GM23338 (cell line): ENCODE measurements at regions not wholly inside any gene's neighbourhood (a gene's known extent, or its start where the extent isn't known, plus 50 kb on each side); places are given as distances from the start of the nearest gene placed in this dataset.

Experiments used
- ATAC-seq: fragments of 200-7000 bp; cut with Tn5 transposase; 3 replicates; pipeline ENCODE4 v1.9.1; 2020
- DNase-seq: peaks from one replicate; pipeline ENCODE4 v3.0.0-alpha.2; 2015; ENCODE audit warnings: low spot score
- H2AFZ ChIP-seq: fragments of 200-600 bp; sonication (generic); 2 replicates; pipeline ENCODE4 v1.8.0; 2016; ENCODE audit warnings: antibody characterized with exemption, mild to moderate bottlenecking, moderate library complexity
- H3F3A ChIP-seq: fragments of 200-600 bp; sonication (generic); replicated peaks from 2 replicates; pipeline ENCODE4 v1.8.0; 2017; ENCODE audit warnings: antibody characterized with exemption, mixed run types, low read depth
- H3K27ac ChIP-seq: fragments of 200-600 bp; sonication (generic); 2 replicates; pipeline ENCODE4 v1.6.1; 2016; ENCODE audit warnings: low read depth
- H3K27me3 ChIP-seq: fragments of 200-600 bp; sonication (generic); 2 replicates; pipeline ENCODE4 v1.8.0; 2016; ENCODE audit warnings: mild to moderate bottlenecking, mixed run types, moderate library complexity; ENCODE audit not compliant: insufficient read depth
- H3K36me3 ChIP-seq: fragments of 200-600 bp; sonication (generic); 2 replicates; pipeline ENCODE4 v1.8.0; 2016; ENCODE audit warnings: mild to moderate bottlenecking; ENCODE audit not compliant: insufficient read depth
- H3K4me1 ChIP-seq: fragments of 200-600 bp; sonication (generic); 2 replicates; pipeline ENCODE4 v1.8.0; 2016; ENCODE audit warnings: mild to moderate bottlenecking, moderate library complexity; ENCODE audit not compliant: insufficient read depth
- H3K4me2 ChIP-seq: fragments of 200-600 bp; sonication (generic); 2 replicates; pipeline ENCODE4 v1.7.1; 2017; ENCODE audit warnings: mixed run types
- H3K4me3 ChIP-seq: fragments of 200-600 bp; sonication (generic); 2 replicates; pipeline ENCODE4 v1.6.1; 2016; ENCODE audit warnings: mixed run types
- H3K79me2 ChIP-seq: fragments of 200-600 bp; sonication (generic); replicated peaks from 2 replicates; pipeline ENCODE4 v1.8.0; 2017; ENCODE audit warnings: mild to moderate bottlenecking; ENCODE audit not compliant: insufficient read depth
- H3K9me2 ChIP-seq: fragments of 200-600 bp; sonication (generic); 2 replicates; pipeline ENCODE4 v1.8.0; 2017; ENCODE audit not compliant: insufficient read depth
- H4K20me1 ChIP-seq: fragments of 200-600 bp; sonication (generic); replicated peaks from 2 replicates; pipeline ENCODE4 v1.8.0; 2017; ENCODE audit warnings: mild to moderate bottlenecking; ENCODE audit not compliant: insufficient read depth
- H3K27ac Mint-ChIP-seq: 2 replicates; pipeline ENCODE4 v1.8.0; 2020; ENCODE audit warnings: inconsistent platforms, mild to moderate bottlenecking, moderate library complexity, mixed read lengths
- H3K27me3 Mint-ChIP-seq: 3 replicates; pipeline ENCODE4 v1.8.0; 2022; ENCODE audit warnings: low read depth, mild to moderate bottlenecking, moderate library complexity, mixed read lengths, inconsistent platforms; ENCODE audit not compliant: insufficient read depth, poor library complexity
- H3K36me3 Mint-ChIP-seq: 3 replicates; pipeline ENCODE4 v1.8.0; 2021; ENCODE audit warnings: low read depth, mild to moderate bottlenecking, inconsistent platforms, moderate library complexity, mixed read lengths
- H3K4me1 Mint-ChIP-seq: 3 replicates; pipeline ENCODE4 v1.8.0; 2020; ENCODE audit warnings: mild to moderate bottlenecking, inconsistent platforms, mixed read lengths
- H3K4me3 Mint-ChIP-seq: 3 replicates; pipeline ENCODE4 v1.8.0; 2021; ENCODE audit warnings: moderate library complexity, mild to moderate bottlenecking, inconsistent platforms, mixed read lengths
- H3K9me3 Mint-ChIP-seq: 3 replicates; pipeline ENCODE4 v1.8.0; 2020; ENCODE audit warnings: moderate library complexity, mild to moderate bottlenecking, inconsistent platforms, mixed read lengths
- CREB1 ChIP-seq: fragments of 250-450 bp; sonication (Bioruptor Pico); IDR thresholded peaks from 2 replicates; pipeline ENCODE4 v1.5.0; 2020; ENCODE audit warnings: low read depth, mild to moderate bottlenecking, moderate library complexity
- EZH2 ChIP-seq: fragments of 200-600 bp; sonication (generic); IDR thresholded peaks from one replicate; pipeline ENCODE4 v1.8.0; 2017; ENCODE audit warnings: antibody characterized with exemption, mild to moderate bottlenecking, low read depth; ENCODE audit not compliant: unreplicated experiment
- EZH2phosphoT487 ChIP-seq: fragments of 200-600 bp; sonication (generic); IDR thresholded peaks from one replicate; pipeline ENCODE4 v1.8.1; 2018; ENCODE audit warnings: antibody characterized with exemption; ENCODE audit not compliant: unreplicated experiment
- JUNB ChIP-seq: IDR thresholded peaks from one replicate; pipeline ENCODE4 v1.6.1; 2016; ENCODE audit warnings: antibody characterized with exemption; ENCODE audit not compliant: unreplicated experiment
- NANOG ChIP-seq: IDR thresholded peaks from 2 replicates; pipeline ENCODE4 v1.6.1; 2016; ENCODE audit warnings: antibody characterized with exemption, borderline replicate concordance
- POLR2AphosphoS5 ChIP-seq: IDR thresholded peaks from 2 replicates; pipeline ENCODE4 v1.6.1; 2016; ENCODE audit warnings: antibody characterized with exemption, low read depth
- STAT1 ChIP-seq: IDR thresholded peaks from one replicate; pipeline ENCODE4 v1.6.1; 2016; ENCODE audit warnings: antibody characterized with exemption; ENCODE audit not compliant: unreplicated experiment
- ZNF114 ChIP-seq: fragments of 250-450 bp; sonication (Bioruptor Pico); IDR thresholded peaks from 2 replicates; pipeline ENCODE4 v1.5.0; 2020; ENCODE audit warnings: mild to moderate bottlenecking, moderate library complexity
- ZNF331 ChIP-seq: fragments of 250-450 bp; sonication (Bioruptor Pico); IDR thresholded peaks from 2 replicates; pipeline ENCODE4 v1.5.0; 2020; ENCODE audit warnings: low read depth, mild to moderate bottlenecking, moderate library complexity
- TF ChIP-seq, protein P1 (sequence below), 2 experiments: fragments of 200-600 bp in 1 of 2; sonication (generic) in 1 of 2; conservative IDR thresholded peaks; 2 replicates each; pipeline versions ENCODE4 v1.5.1 to v1.6.1; 2016 to 2017; ENCODE audit warnings: antibody characterized with exemption in 2 of 2, low read depth in 2 of 2, mild to moderate bottlenecking in 2 of 2, moderate library complexity in 1 of 2
- TF ChIP-seq, protein P2 (sequence below): IDR thresholded peaks from 2 replicates; pipeline ENCODE4 v1.6.1; 2016; ENCODE audit warnings: antibody characterized with exemption
- TF ChIP-seq, protein P3 (sequence below): fragments of 250-450 bp; sonication (Bioruptor Pico); IDR thresholded peaks from 2 replicates; pipeline ENCODE4 v1.5.0; 2020; ENCODE audit warnings: mild to moderate bottlenecking, moderate library complexity
- TF ChIP-seq, protein P4 (sequence below): IDR thresholded peaks from one replicate; pipeline ENCODE4 v1.6.1; 2018; ENCODE audit warnings: antibody characterized with exemption; ENCODE audit not compliant: unreplicated experiment

DNA sequence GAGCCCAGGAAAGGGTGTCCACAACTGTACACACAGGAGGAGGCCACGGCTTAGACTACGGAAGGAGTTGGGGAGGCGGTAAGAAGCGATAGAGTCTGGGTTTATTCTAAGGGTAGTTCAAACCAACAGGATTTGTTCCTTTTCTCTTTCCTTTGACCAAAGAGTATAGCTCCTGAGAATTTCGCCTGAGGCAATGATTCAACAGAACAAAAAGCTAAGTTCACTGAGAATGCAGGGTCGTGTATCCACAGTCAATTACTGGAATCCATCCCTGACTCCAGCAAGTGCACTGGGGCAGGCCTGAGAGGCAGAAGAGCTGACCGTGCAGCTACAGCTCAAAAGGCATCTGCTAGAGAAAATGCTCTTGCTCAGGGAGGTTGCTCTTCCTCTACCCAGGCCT lies 140.9 kb downstream of the TFCP2L1 start:
- no peaks in the 10 kb centered on the region for H3K36me3 ChIP-seq
- no peak overlapping the region for H3K27ac ChIP-seq
- DNase-seq (no peak), ATAC-seq (no peak)
- no peak overlapping the region for H3K4me3 ChIP-seq
- no peaks in the 10 kb centered on the region for H3K9me3 Mint-ChIP-seq
- no peaks in the 10 kb centered on the region for H3K79me2 ChIP-seq
- no peaks in the 10 kb centered on the region for H3K4me1 ChIP-seq
- H3K27me3 ChIP-seq: no peaks in the 10 kb centered on the region
- TF ChIP-seq EZH2 (no peak), CREB1 (CRISPR knock-in tag) (no peak), NANOG (no peak), JUNB (no peak), EZH2phosphoT487 (no peak), ZNF114 (CRISPR knock-in tag) (no peak), ZNF331 (CRISPR knock-in tag) (no peak), POLR2AphosphoS5 (no peak), STAT1 (no peak)
- TF ChIP-seq, protein P1, sequence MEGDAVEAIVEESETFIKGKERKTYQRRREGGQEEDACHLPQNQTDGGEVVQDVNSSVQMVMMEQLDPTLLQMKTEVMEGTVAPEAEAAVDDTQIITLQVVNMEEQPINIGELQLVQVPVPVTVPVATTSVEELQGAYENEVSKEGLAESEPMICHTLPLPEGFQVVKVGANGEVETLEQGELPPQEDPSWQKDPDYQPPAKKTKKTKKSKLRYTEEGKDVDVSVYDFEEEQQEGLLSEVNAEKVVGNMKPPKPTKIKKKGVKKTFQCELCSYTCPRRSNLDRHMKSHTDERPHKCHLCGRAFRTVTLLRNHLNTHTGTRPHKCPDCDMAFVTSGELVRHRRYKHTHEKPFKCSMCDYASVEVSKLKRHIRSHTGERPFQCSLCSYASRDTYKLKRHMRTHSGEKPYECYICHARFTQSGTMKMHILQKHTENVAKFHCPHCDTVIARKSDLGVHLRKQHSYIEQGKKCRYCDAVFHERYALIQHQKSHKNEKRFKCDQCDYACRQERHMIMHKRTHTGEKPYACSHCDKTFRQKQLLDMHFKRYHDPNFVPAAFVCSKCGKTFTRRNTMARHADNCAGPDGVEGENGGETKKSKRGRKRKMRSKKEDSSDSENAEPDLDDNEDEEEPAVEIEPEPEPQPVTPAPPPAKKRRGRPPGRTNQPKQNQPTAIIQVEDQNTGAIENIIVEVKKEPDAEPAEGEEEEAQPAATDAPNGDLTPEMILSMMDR (conservative IDR thresholded peaks at IDR 0.05; ENCODE audit: low read depth in 2 of 2): no peak
- TF ChIP-seq, protein P2, sequence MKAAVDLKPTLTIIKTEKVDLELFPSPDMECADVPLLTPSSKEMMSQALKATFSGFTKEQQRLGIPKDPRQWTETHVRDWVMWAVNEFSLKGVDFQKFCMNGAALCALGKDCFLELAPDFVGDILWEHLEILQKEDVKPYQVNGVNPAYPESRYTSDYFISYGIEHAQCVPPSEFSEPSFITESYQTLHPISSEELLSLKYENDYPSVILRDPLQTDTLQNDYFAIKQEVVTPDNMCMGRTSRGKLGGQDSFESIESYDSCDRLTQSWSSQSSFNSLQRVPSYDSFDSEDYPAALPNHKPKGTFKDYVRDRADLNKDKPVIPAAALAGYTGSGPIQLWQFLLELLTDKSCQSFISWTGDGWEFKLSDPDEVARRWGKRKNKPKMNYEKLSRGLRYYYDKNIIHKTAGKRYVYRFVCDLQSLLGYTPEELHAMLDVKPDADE: no peak
- TF ChIP-seq, protein P3, sequence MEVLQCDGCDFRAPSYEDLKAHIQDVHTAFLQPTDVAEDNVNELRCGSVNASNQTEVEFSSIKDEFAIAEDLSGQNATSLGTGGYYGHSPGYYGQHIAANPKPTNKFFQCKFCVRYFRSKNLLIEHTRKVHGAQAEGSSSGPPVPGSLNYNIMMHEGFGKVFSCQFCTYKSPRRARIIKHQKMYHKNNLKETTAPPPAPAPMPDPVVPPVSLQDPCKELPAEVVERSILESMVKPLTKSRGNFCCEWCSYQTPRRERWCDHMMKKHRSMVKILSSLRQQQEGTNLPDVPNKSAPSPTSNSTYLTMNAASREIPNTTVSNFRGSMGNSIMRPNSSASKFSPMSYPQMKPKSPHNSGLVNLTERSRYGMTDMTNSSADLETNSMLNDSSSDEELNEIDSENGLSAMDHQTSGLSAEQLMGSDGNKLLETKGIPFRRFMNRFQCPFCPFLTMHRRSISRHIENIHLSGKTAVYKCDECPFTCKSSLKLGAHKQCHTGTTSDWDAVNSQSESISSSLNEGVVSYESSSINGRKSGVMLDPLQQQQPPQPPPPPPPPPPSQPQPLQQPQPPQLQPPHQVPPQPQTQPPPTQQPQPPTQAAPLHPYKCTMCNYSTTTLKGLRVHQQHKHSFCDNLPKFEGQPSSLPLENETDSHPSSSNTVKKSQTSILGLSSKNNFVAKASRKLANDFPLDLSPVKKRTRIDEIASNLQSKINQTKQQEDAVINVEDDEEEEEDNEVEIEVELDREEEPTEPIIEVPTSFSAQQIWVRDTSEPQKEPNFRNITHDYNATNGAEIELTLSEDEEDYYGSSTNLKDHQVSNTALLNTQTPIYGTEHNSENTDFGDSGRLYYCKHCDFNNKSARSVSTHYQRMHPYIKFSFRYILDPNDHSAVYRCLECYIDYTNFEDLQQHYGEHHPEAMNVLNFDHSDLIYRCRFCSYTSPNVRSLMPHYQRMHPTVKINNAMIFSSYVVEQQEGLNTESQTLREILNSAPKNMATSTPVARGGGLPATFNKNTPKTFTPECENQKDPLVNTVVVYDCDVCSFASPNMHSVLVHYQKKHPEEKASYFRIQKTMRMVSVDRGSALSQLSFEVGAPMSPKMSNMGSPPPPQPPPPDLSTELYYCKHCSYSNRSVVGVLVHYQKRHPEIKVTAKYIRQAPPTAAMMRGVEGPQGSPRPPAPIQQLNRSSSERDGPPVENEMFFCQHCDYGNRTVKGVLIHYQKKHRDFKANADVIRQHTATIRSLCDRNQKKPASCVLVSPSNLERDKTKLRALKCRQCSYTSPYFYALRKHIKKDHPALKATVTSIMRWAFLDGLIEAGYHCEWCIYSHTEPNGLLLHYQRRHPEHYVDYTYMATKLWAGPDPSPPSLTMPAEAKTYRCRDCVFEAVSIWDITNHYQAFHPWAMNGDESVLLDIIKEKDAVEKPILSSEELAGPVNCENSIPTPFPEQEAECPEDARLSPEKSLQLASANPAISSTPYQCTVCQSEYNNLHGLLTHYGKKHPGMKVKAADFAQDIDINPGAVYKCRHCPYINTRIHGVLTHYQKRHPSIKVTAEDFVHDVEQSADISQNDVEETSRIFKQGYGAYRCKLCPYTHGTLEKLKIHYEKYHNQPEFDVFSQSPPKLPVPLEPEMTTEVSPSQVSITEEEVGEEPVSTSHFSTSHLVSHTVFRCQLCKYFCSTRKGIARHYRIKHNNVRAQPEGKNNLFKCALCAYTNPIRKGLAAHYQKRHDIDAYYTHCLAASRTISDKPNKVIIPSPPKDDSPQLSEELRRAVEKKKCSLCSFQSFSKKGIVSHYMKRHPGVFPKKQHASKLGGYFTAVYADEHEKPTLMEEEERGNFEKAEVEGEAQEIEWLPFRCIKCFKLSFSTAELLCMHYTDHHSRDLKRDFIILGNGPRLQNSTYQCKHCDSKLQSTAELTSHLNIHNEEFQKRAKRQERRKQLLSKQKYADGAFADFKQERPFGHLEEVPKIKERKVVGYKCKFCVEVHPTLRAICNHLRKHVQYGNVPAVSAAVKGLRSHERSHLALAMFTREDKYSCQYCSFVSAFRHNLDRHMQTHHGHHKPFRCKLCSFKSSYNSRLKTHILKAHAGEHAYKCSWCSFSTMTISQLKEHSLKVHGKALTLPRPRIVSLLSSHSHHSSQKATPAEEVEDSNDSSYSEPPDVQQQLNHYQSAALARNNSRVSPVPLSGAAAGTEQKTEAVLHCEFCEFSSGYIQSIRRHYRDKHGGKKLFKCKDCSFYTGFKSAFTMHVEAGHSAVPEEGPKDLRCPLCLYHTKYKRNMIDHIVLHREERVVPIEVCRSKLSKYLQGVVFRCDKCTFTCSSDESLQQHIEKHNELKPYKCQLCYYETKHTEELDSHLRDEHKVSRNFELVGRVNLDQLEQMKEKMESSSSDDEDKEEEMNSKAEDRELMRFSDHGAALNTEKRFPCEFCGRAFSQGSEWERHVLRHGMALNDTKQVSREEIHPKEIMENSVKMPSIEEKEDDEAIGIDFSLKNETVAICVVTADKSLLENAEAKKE (CRISPR knock-in tag): no peak
- TF ChIP-seq, protein P4, sequence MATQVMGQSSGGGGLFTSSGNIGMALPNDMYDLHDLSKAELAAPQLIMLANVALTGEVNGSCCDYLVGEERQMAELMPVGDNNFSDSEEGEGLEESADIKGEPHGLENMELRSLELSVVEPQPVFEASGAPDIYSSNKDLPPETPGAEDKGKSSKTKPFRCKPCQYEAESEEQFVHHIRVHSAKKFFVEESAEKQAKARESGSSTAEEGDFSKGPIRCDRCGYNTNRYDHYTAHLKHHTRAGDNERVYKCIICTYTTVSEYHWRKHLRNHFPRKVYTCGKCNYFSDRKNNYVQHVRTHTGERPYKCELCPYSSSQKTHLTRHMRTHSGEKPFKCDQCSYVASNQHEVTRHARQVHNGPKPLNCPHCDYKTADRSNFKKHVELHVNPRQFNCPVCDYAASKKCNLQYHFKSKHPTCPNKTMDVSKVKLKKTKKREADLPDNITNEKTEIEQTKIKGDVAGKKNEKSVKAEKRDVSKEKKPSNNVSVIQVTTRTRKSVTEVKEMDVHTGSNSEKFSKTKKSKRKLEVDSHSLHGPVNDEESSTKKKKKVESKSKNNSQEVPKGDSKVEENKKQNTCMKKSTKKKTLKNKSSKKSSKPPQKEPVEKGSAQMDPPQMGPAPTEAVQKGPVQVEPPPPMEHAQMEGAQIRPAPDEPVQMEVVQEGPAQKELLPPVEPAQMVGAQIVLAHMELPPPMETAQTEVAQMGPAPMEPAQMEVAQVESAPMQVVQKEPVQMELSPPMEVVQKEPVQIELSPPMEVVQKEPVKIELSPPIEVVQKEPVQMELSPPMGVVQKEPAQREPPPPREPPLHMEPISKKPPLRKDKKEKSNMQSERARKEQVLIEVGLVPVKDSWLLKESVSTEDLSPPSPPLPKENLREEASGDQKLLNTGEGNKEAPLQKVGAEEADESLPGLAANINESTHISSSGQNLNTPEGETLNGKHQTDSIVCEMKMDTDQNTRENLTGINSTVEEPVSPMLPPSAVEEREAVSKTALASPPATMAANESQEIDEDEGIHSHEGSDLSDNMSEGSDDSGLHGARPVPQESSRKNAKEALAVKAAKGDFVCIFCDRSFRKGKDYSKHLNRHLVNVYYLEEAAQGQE: no peak
- no peak overlapping the region for H2AFZ ChIP-seq
- H4K20me1 ChIP-seq: no peaks in the 10 kb centered on the region
- H3K4me1 Mint-ChIP-seq: no peaks in the 10 kb centered on the region
- H3K27ac Mint-ChIP-seq: no peak overlapping the region; the same call in 1 of the 2 replicates
- H3F3A ChIP-seq: no peaks in the 10 kb centered on the region
- H3K27me3 Mint-ChIP-seq: peaks cover 2% of the 10 kb centered on the region
- no peaks in the 10 kb centered on the region for H3K36me3 Mint-ChIP-seq
- H3K4me3 Mint-ChIP-seq: no peak overlapping the region
- 0 out of 2 replicates have a peak, but pooled peaks cover 3% of the 10 kb centered on the region for H3K9me2 ChIP-seq
- H3K4me2 ChIP-seq: no peak overlapping the region
